ENCODE measurements at regions not wholly inside any gene's neighbourhood (a gene's known extent, or its start where the extent isn't known, plus 50 kb on each side); places are given as distances from the start of the nearest gene placed in this dataset.
"Not testable (repeated sequence)": the region's sequence is repeated elsewhere in the genome, so short reads cannot be mapped to it uniquely, and the experiment has no call there.

- H3K27ac ChIP-seq = not testable (repeated sequence)
Observed at GRCh38 chr6:60760928-60761327, 1525.1 kb downstream of the KHDRBS2 start.

GRCh38 chr6:60759149-60759825 lies 1526.7 kb downstream of the KHDRBS2 start:
- not testable (repeated sequence) for H3K27ac ChIP-seq

- not testable (repeated sequence) for H3K27ac ChIP-seq
Observed at GRCh38 chr6:60758725-60759124, 1527.3 kb downstream of the KHDRBS2 start.

- TF ChIP-seq CTCF (IDR thresholded peaks at IDR 0.05) (no peak), ZFX (IDR thresholded peaks at IDR 0.05; ENCODE audit: borderline replicate concordance) (no peak)
- H3K27ac ChIP-seq = no peak overlapping the region
Observed at GRCh38 chr6:60754879-60755278, 1531.1 kb downstream of the KHDRBS2 start.

- H3K27ac ChIP-seq = not testable (repeated sequence)
Observed at GRCh38 chr6:60750353-60751081, 1535.5 kb downstream of the KHDRBS2 start.

GRCh38 chr6:60747765-60748556 lies 1538.1 kb downstream of the KHDRBS2 start:
- not testable (repeated sequence) for H3K27ac ChIP-seq

GRCh38 chr6:60737764-60738425 lies 1548.1 kb downstream of the KHDRBS2 start:
- H3K27ac ChIP-seq = not testable (repeated sequence)

GRCh38 chr6:60737315-60737714 lies 1548.7 kb downstream of the KHDRBS2 start:
- not testable (repeated sequence) for H3K27ac ChIP-seq

GRCh38 chr6:60723935-60724334 lies 1562.1 kb downstream of the KHDRBS2 start:
- not testable (repeated sequence) for H3K27ac ChIP-seq

- TF ChIP-seq CTCF (IDR thresholded peaks at IDR 0.05) (no peak), ZFX (IDR thresholded peaks at IDR 0.05; ENCODE audit: borderline replicate concordance) (no peak)
- no peak overlapping the region for H3K27ac ChIP-seq
Observed at GRCh38 chr6:60695232-60695631, 1590.8 kb downstream of the KHDRBS2 start.

GRCh38 chr6:60687085-60687484 lies 1598.9 kb downstream of the KHDRBS2 start:
- H3K27ac ChIP-seq = no peak overlapping the region
- no peak for TF ChIP-seq CTCF (IDR thresholded peaks at IDR 0.05)
- no peak for TF ChIP-seq ZFX (IDR thresholded peaks at IDR 0.05; ENCODE audit: borderline replicate concordance)

Data from 22Rv1 (cell line).